ENCODE measurements at regions not wholly inside any gene's neighbourhood (a gene's known extent, or its start where the extent isn't known, plus 50 kb on each side); places are given as distances from the start of the nearest gene placed in this dataset.
"Not testable (repeated sequence)": the region's sequence is repeated elsewhere in the genome, so short reads cannot be mapped to it uniquely, and the experiment has no call there.

- Histone ChIP-seq H3K36me3 (ENCODE audit: control insufficient read depth in 1 of 2, insufficient read depth in 2 of 2, low read length in 2 of 2) (no peaks in the 10 kb centered on the region), H3K27me3 (ENCODE audit: control insufficient read depth in 1 of 2, insufficient read depth in 2 of 2, low read length in 2 of 2) (no peaks in the 10 kb centered on the region), H3K27ac (ENCODE audit: low read depth, low read length) (no peak overlapping the region), H3K4me1 (ENCODE audit: control insufficient read depth in 1 of 2, insufficient read depth in 2 of 2, low read length in 2 of 2) (peaks cover 0 to 7% of the 10 kb centered on the region in 2 donors), H3K9ac (ENCODE audit: low read depth in 1 of 2, low read length in 2 of 2) (no peak overlapping the region), H3K9me3 (ENCODE audit: control insufficient read depth in 1 of 2, low read length in 2 of 2) (no peaks in the 10 kb centered on the region), H3K4me3 (ENCODE audit: low read depth in 1 of 2, low read length in 2 of 2) (no peak overlapping the region)
Measured at GRCh38 chr10:22846294-22846693, 81.6 kb upstream of the ARMC3 start.

GRCh38 chr10:22839639-22840038 lies 88.2 kb upstream of the ARMC3 start:
- H3K27me3 ChIP-seq (ENCODE audit: control insufficient read depth in 1 of 2, insufficient read depth in 2 of 2, low read length in 2 of 2): no peaks in the 10 kb centered on the region
- H3K4me3 ChIP-seq (ENCODE audit: low read depth in 1 of 2, low read length in 2 of 2): no peak overlapping the region
- no peak overlapping the region for H3K27ac ChIP-seq (ENCODE audit: low read depth, low read length)
- H3K4me1 ChIP-seq (ENCODE audit: control insufficient read depth in 1 of 2, insufficient read depth in 2 of 2, low read length in 2 of 2): no peaks in the 10 kb centered on the region
- no peaks in the 10 kb centered on the region for H3K36me3 ChIP-seq (ENCODE audit: control insufficient read depth in 1 of 2, insufficient read depth in 2 of 2, low read length in 2 of 2)
- H3K9ac ChIP-seq (ENCODE audit: low read depth in 1 of 2, low read length in 2 of 2): no peak overlapping the region
- H3K9me3 ChIP-seq (ENCODE audit: control insufficient read depth in 1 of 2, low read length in 2 of 2): no peaks in the 10 kb centered on the region

GRCh38 chr10:22837771-22838170 lies 90.1 kb upstream of the ARMC3 start:
- no peaks in the 10 kb centered on the region for H3K9me3 ChIP-seq (ENCODE audit: control insufficient read depth in 1 of 2, low read length in 2 of 2)
- peaks cover 0 to 11% of the 10 kb centered on the region in 2 donors for H3K4me1 ChIP-seq (ENCODE audit: control insufficient read depth in 1 of 2, insufficient read depth in 2 of 2, low read length in 2 of 2)
- no peak overlapping the region for H3K9ac ChIP-seq (ENCODE audit: low read depth in 1 of 2, low read length in 2 of 2)
- H3K27me3 ChIP-seq (ENCODE audit: control insufficient read depth in 1 of 2, insufficient read depth in 2 of 2, low read length in 2 of 2): no peaks in the 10 kb centered on the region
- H3K36me3 ChIP-seq (ENCODE audit: control insufficient read depth in 1 of 2, insufficient read depth in 2 of 2, low read length in 2 of 2): no peaks in the 10 kb centered on the region
- no peak overlapping the region for H3K27ac ChIP-seq (ENCODE audit: low read depth, low read length)
- no peak overlapping the region for H3K4me3 ChIP-seq (ENCODE audit: low read depth in 1 of 2, low read length in 2 of 2)

- Histone ChIP-seq H3K27me3 (ENCODE audit: control insufficient read depth in 1 of 2, insufficient read depth in 2 of 2, low read length in 2 of 2) (no peaks in the 10 kb centered on the region), H3K9me3 (ENCODE audit: control insufficient read depth in 1 of 2, low read length in 2 of 2) (no peaks in the 10 kb centered on the region), H3K36me3 (ENCODE audit: control insufficient read depth in 1 of 2, insufficient read depth in 2 of 2, low read length in 2 of 2) (no peaks in the 10 kb centered on the region), H3K27ac (ENCODE audit: low read depth, low read length) (no peak overlapping the region), H3K4me1 (ENCODE audit: control insufficient read depth in 1 of 2, insufficient read depth in 2 of 2, low read length in 2 of 2) (peaks cover 0 to 11% of the 10 kb centered on the region in 2 donors), H3K9ac (ENCODE audit: low read depth in 1 of 2, low read length in 2 of 2) (no peak overlapping the region), H3K4me3 (ENCODE audit: low read depth in 1 of 2, low read length in 2 of 2) (no peak overlapping the region)
Measured at GRCh38 chr10:22837351-22837750, 90.5 kb upstream of the ARMC3 start.

GRCh38 chr10:22834471-22834870 lies 93.4 kb upstream of the ARMC3 start:
- Histone ChIP-seq H3K27ac (ENCODE audit: low read depth, low read length) (no peak overlapping the region), H3K9ac (ENCODE audit: low read depth in 1 of 2, low read length in 2 of 2) (no peak overlapping the region), H3K27me3 (ENCODE audit: control insufficient read depth in 1 of 2, insufficient read depth in 2 of 2, low read length in 2 of 2) (no peaks in the 10 kb centered on the region), H3K4me1 (ENCODE audit: control insufficient read depth in 1 of 2, insufficient read depth in 2 of 2, low read length in 2 of 2) (peaks cover 0 to 16% of the 10 kb centered on the region in 2 donors), H3K4me3 (ENCODE audit: low read depth in 1 of 2, low read length in 2 of 2) (no peak overlapping the region), H3K36me3 (ENCODE audit: control insufficient read depth in 1 of 2, insufficient read depth in 2 of 2, low read length in 2 of 2) (no peaks in the 10 kb centered on the region), H3K9me3 (ENCODE audit: control insufficient read depth in 1 of 2, low read length in 2 of 2) (no peaks in the 10 kb centered on the region)

- H3K9me3 ChIP-seq (ENCODE audit: control insufficient read depth in 1 of 2, low read length in 2 of 2): no peaks in the 10 kb centered on the region
- peaks cover 0 to 16% of the 10 kb centered on the region in 2 donors for H3K4me1 ChIP-seq (ENCODE audit: control insufficient read depth in 1 of 2, insufficient read depth in 2 of 2, low read length in 2 of 2)
- no peaks in the 10 kb centered on the region for H3K36me3 ChIP-seq (ENCODE audit: control insufficient read depth in 1 of 2, insufficient read depth in 2 of 2, low read length in 2 of 2)
- no peak overlapping the region for H3K9ac ChIP-seq (ENCODE audit: low read depth in 1 of 2, low read length in 2 of 2)
- no peak overlapping the region for H3K27ac ChIP-seq (ENCODE audit: low read depth, low read length)
- no peak overlapping the region for H3K4me3 ChIP-seq (ENCODE audit: low read depth in 1 of 2, low read length in 2 of 2)
- H3K27me3 ChIP-seq (ENCODE audit: control insufficient read depth in 1 of 2, insufficient read depth in 2 of 2, low read length in 2 of 2): no peaks in the 10 kb centered on the region
Measured at GRCh38 chr10:22833781-22834180, 94.1 kb upstream of the ARMC3 start.

- no peaks in the 10 kb centered on the region for H3K27me3 ChIP-seq (ENCODE audit: control insufficient read depth in 1 of 2, insufficient read depth in 2 of 2, low read length in 2 of 2)
- no peaks in the 10 kb centered on the region for H3K9me3 ChIP-seq (ENCODE audit: control insufficient read depth in 1 of 2, low read length in 2 of 2)
- H3K4me3 ChIP-seq (ENCODE audit: low read depth in 1 of 2, low read length in 2 of 2): no peak overlapping the region
- no peaks in the 10 kb centered on the region for H3K36me3 ChIP-seq (ENCODE audit: control insufficient read depth in 1 of 2, insufficient read depth in 2 of 2, low read length in 2 of 2)
- no peak overlapping the region for H3K9ac ChIP-seq (ENCODE audit: low read depth in 1 of 2, low read length in 2 of 2)
- no peak overlapping the region for H3K27ac ChIP-seq (ENCODE audit: low read depth, low read length)
- H3K4me1 ChIP-seq (ENCODE audit: control insufficient read depth in 1 of 2, insufficient read depth in 2 of 2, low read length in 2 of 2): peaks cover 0 to 16% of the 10 kb centered on the region in 2 donors
Measured at GRCh38 chr10:22833353-22833752, 94.5 kb upstream of the ARMC3 start.

GRCh38 chr10:22832851-22833250 lies 95.0 kb upstream of the ARMC3 start:
- Histone ChIP-seq H3K4me1 (ENCODE audit: control insufficient read depth in 1 of 2, insufficient read depth in 2 of 2, low read length in 2 of 2) (peaks cover 0 to 16% of the 10 kb centered on the region in 2 donors), H3K36me3 (ENCODE audit: control insufficient read depth in 1 of 2, insufficient read depth in 2 of 2, low read length in 2 of 2) (no peaks in the 10 kb centered on the region), H3K27me3 (ENCODE audit: control insufficient read depth in 1 of 2, insufficient read depth in 2 of 2, low read length in 2 of 2) (no peaks in the 10 kb centered on the region), H3K9ac (ENCODE audit: low read depth in 1 of 2, low read length in 2 of 2) (no peak overlapping the region), H3K4me3 (ENCODE audit: low read depth in 1 of 2, low read length in 2 of 2) (no peak overlapping the region), H3K27ac (ENCODE audit: low read depth, low read length) (no peak overlapping the region), H3K9me3 (ENCODE audit: control insufficient read depth in 1 of 2, low read length in 2 of 2) (no peaks in the 10 kb centered on the region)

- no peak overlapping the region for H3K9ac ChIP-seq (ENCODE audit: low read depth in 1 of 2, low read length in 2 of 2)
Measured at GRCh38 chr10:22832066-22832602, 95.7 kb upstream of the ARMC3 start.

GRCh38 chr10:22831586-22831985 lies 96.3 kb upstream of the ARMC3 start:
- Histone ChIP-seq H3K4me3 (ENCODE audit: low read depth in 1 of 2, low read length in 2 of 2) (no peak overlapping the region), H3K9ac (ENCODE audit: low read depth in 1 of 2, low read length in 2 of 2) (no peak overlapping the region), H3K27me3 (ENCODE audit: control insufficient read depth in 1 of 2, insufficient read depth in 2 of 2, low read length in 2 of 2) (no peaks in the 10 kb centered on the region), H3K27ac (ENCODE audit: low read depth, low read length) (no peak overlapping the region), H3K4me1 (ENCODE audit: control insufficient read depth in 1 of 2, insufficient read depth in 2 of 2, low read length in 2 of 2) (peaks cover 0 to 16% of the 10 kb centered on the region in 2 donors), H3K9me3 (ENCODE audit: control insufficient read depth in 1 of 2, low read length in 2 of 2) (no peaks in the 10 kb centered on the region), H3K36me3 (ENCODE audit: control insufficient read depth in 1 of 2, insufficient read depth in 2 of 2, low read length in 2 of 2) (no peaks in the 10 kb centered on the region)

More at GRCh38 chr10:22832066-22832602, 95.7 kb upstream of the ARMC3 start:
- Histone ChIP-seq H3K4me3 (ENCODE audit: low read depth in 1 of 2, low read length in 2 of 2) (no peak overlapping the region), H3K9me3 (ENCODE audit: control insufficient read depth in 1 of 2, low read length in 2 of 2) (no peaks in the 10 kb centered on the region), H3K27ac (ENCODE audit: low read depth, low read length) (no peak overlapping the region), H3K4me1 (ENCODE audit: control insufficient read depth in 1 of 2, insufficient read depth in 2 of 2, low read length in 2 of 2) (peaks cover 0 to 16% of the 10 kb centered on the region in 2 donors), H3K36me3 (ENCODE audit: control insufficient read depth in 1 of 2, insufficient read depth in 2 of 2, low read length in 2 of 2) (no peaks in the 10 kb centered on the region), H3K27me3 (ENCODE audit: control insufficient read depth in 1 of 2, insufficient read depth in 2 of 2, low read length in 2 of 2) (no peaks in the 10 kb centered on the region)

- not testable (repeated sequence) for H3K27ac ChIP-seq (ENCODE audit: low read depth, low read length); H3K9me3 ChIP-seq (ENCODE audit: control insufficient read depth in 1 of 2, low read length in 2 of 2); H3K36me3 ChIP-seq (ENCODE audit: control insufficient read depth in 1 of 2, insufficient read depth in 2 of 2, low read length in 2 of 2); H3K4me3 ChIP-seq (ENCODE audit: low read depth in 1 of 2, low read length in 2 of 2); H3K4me1 ChIP-seq (ENCODE audit: control insufficient read depth in 1 of 2, insufficient read depth in 2 of 2, low read length in 2 of 2); H3K27me3 ChIP-seq (ENCODE audit: control insufficient read depth in 1 of 2, insufficient read depth in 2 of 2, low read length in 2 of 2); H3K9ac ChIP-seq (ENCODE audit: low read depth in 1 of 2, low read length in 2 of 2)
Measured at GRCh38 chr10:22828712-22829111, 99.1 kb upstream of the ARMC3 start.

Data from duodenal mucosa (tissue), 2 donors.